ENCODE measurements at regions not wholly inside any gene's neighbourhood (a gene's known extent, or its start where the extent isn't known, plus 50 kb on each side); places are given as distances from the start of the nearest gene placed in this dataset.
A peak's percentile ranks its signal among the peaks of the same experiment; 100 is the strongest.

DNA sequence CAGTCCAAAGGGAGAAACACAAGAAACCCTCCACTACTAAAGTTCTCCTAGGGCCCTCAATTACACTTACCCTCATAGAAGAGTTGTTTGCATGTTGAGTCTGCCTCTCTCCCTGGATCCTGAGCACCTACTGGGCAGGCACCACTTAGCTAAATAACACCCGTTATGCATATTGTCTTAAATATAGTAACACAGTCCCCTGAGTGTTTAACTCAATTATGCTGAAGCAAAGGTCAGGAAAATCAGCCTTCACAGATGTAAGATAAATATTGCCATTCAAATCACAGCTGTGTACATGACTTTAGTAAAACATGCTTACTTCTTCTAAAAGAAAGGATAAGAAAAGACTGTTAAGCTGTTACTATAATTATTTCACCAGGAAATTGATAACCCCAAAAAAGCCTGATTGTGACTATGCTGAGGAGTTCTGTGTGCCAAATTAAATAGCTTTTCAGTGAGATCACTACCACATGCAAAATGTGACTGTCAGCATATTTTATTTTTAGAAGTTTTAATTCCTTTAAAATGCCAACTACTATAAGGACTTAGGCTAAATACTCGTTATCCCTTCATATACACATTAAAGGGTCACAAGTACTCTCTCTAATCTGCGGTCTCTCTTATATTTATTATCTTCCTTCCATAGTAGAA is 733.9 kb upstream of the PHF14 start:
- peak overlapping the region; percentile 1 for H3K4me2 ChIP-seq
- H4K20me1 ChIP-seq (ENCODE audit: insufficient read depth, poor library complexity, severe bottlenecking), result no peaks in the 10 kb centered on the region
- no peaks in the 10 kb centered on the region for H3K27me3 ChIP-seq
- H3K27ac ChIP-seq, result peak overlapping the region; percentile 31
- H3K9me2 ChIP-seq (replicated peaks; ENCODE audit: insufficient read depth), result no peaks in the 10 kb centered on the region
- H3K9me3 ChIP-seq (ENCODE audit: low read depth), result no peaks in the 10 kb centered on the region
- H3K79me2 ChIP-seq, result no peaks in the 10 kb centered on the region
- WGBS (ENCODE audit: low lambda C conversion rate, missing lambda C conversion rate), result 46% methylated on average over 3 of the region's 3 CpGs
- no peaks in the 10 kb centered on the region for H3K36me3 ChIP-seq (replicated peaks; ENCODE audit: insufficient read depth, low read depth)
- no peak for DNase-seq (ENCODE audit: low spot score)
- TF ChIP-seq EZH2phosphoT487 (IDR thresholded peaks at IDR 0.05; ENCODE audit: low read depth, severe bottlenecking, unreplicated experiment) (no peak), EZH2 (IDR thresholded peaks at IDR 0.05; ENCODE audit: borderline replicate concordance) (no peak)
- TF ChIP-seq, protein P1, sequence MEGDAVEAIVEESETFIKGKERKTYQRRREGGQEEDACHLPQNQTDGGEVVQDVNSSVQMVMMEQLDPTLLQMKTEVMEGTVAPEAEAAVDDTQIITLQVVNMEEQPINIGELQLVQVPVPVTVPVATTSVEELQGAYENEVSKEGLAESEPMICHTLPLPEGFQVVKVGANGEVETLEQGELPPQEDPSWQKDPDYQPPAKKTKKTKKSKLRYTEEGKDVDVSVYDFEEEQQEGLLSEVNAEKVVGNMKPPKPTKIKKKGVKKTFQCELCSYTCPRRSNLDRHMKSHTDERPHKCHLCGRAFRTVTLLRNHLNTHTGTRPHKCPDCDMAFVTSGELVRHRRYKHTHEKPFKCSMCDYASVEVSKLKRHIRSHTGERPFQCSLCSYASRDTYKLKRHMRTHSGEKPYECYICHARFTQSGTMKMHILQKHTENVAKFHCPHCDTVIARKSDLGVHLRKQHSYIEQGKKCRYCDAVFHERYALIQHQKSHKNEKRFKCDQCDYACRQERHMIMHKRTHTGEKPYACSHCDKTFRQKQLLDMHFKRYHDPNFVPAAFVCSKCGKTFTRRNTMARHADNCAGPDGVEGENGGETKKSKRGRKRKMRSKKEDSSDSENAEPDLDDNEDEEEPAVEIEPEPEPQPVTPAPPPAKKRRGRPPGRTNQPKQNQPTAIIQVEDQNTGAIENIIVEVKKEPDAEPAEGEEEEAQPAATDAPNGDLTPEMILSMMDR (IDR thresholded peaks at IDR 0.05; ENCODE audit: poor library complexity), result no peak
- H3K4me3 ChIP-seq, result no peak overlapping the region
- H2AFZ ChIP-seq, result no peak overlapping the region
- H3K4me1 ChIP-seq (ENCODE audit: insufficient read depth), result peaks cover 8% of the 10 kb centered on the region

DNA sequence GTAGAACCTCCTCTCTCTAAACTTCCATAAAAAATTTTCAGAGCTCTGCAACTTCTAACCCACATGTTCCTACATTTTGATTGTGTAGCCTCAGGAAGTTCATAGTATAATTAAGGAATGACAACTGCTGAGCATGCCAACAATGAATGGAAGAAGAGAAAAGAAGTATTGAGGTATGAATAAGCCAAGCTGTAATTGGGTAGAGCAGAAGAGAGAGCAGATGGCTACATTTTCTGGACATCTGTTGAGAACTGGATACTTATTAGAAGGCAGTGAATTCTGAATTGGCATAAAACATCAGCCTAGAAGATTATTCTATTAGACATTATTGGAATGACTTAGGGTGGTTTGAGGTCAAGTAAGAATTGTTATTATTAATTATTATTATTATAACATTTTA is 728.3 kb upstream of the PHF14 start:
- no peaks in the 10 kb centered on the region for H3K79me2 ChIP-seq
- TF ChIP-seq EZH2phosphoT487 (IDR thresholded peaks at IDR 0.05; ENCODE audit: low read depth, severe bottlenecking, unreplicated experiment) (no peak), EZH2 (IDR thresholded peaks at IDR 0.05; ENCODE audit: borderline replicate concordance) (no peak)
- TF ChIP-seq, protein P1 (IDR thresholded peaks at IDR 0.05; ENCODE audit: poor library complexity), result no peak

DNA sequence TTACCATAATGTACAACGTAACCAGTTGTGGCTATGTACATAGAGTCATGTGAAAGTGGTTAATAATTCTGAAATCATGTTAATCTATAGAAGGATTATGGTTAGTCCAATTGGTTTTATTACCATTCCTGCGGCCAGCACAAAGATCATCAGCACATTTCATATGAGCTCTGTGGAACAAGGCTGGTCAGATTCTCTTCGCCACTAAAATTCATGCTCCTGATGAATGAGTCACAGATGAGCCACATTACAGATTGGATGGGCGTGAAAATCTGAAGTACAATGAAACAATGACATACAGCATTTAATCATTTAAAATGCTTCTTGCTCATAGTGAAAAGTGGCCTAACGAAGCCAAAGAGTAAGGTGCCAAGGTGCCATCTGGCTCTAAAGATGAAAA is 716.2 kb upstream of the PHF14 start:
- H3K9me2 ChIP-seq (replicated peaks; ENCODE audit: insufficient read depth), result no peaks in the 10 kb centered on the region
- no peak overlapping the region for H3K4me3 ChIP-seq
- DNase-seq (ENCODE audit: low spot score), result no peak
- H3K27me3 ChIP-seq, result no peaks in the 10 kb centered on the region
- H3K79me2 ChIP-seq, result no peaks in the 10 kb centered on the region
- no peak overlapping the region for H2AFZ ChIP-seq
- H3K36me3 ChIP-seq (replicated peaks; ENCODE audit: insufficient read depth, low read depth), result no peaks in the 10 kb centered on the region
- H3K4me2 ChIP-seq, result no peak overlapping the region
- 91% methylated on average over 5 of the region's 5 CpGs for WGBS (ENCODE audit: low lambda C conversion rate, missing lambda C conversion rate)
- H3K4me1 ChIP-seq (ENCODE audit: insufficient read depth), result no peaks in the 10 kb centered on the region
- TF ChIP-seq EZH2phosphoT487 (IDR thresholded peaks at IDR 0.05; ENCODE audit: low read depth, severe bottlenecking, unreplicated experiment) (no peak), EZH2 (IDR thresholded peaks at IDR 0.05; ENCODE audit: borderline replicate concordance) (no peak)
- TF ChIP-seq, protein P1 (IDR thresholded peaks at IDR 0.05; ENCODE audit: poor library complexity), result no peak
- no peak overlapping the region for H3K27ac ChIP-seq
- H3K9me3 ChIP-seq (ENCODE audit: low read depth), result no peaks in the 10 kb centered on the region
- H4K20me1 ChIP-seq (ENCODE audit: insufficient read depth, poor library complexity, severe bottlenecking), result no peaks in the 10 kb centered on the region

More for the DNA sequence above, 728.3 kb upstream of the PHF14 start:
- no peak overlapping the region for H3K27ac ChIP-seq
- no peaks in the 10 kb centered on the region for H3K9me2 ChIP-seq (replicated peaks; ENCODE audit: insufficient read depth)
- no peaks in the 10 kb centered on the region for H4K20me1 ChIP-seq (ENCODE audit: insufficient read depth, poor library complexity, severe bottlenecking)
- H3K9me3 ChIP-seq (ENCODE audit: low read depth), result no peaks in the 10 kb centered on the region
- DNase-seq (ENCODE audit: low spot score), result no peak
- H3K4me3 ChIP-seq, result no peak overlapping the region
- no peak overlapping the region for H3K4me2 ChIP-seq
- no peak overlapping the region for H2AFZ ChIP-seq
- no peaks in the 10 kb centered on the region for H3K36me3 ChIP-seq (replicated peaks; ENCODE audit: insufficient read depth, low read depth)
- peaks cover 2% of the 10 kb centered on the region for H3K4me1 ChIP-seq (ENCODE audit: insufficient read depth)
- H3K27me3 ChIP-seq, result no peaks in the 10 kb centered on the region

Measured in hepatocyte (in vitro differentiated cells).